22Rv1 (cell line): ENCODE measurements at regions not wholly inside any gene's neighbourhood (a gene's known extent, or its start where the extent isn't known, plus 50 kb on each side); places are given as distances from the start of the nearest gene placed in this dataset.

ENCODE experiments used
- CTCF ChIP-seq: fragments of 450-650 bp; IDR thresholded peaks from 2 replicates; pipeline ENCODE4 v1.5.1; 2017; ENCODE audit warnings: mild to moderate bottlenecking
- ZFX ChIP-seq: fragments of 450-650 bp; IDR thresholded peaks from 2 replicates; pipeline ENCODE4 v1.6.1; 2017; ENCODE audit warnings: antibody characterized with exemption, borderline replicate concordance

GRCh38 chr11:27186580-27186979, 146.0 kb downstream of the BBOX1 start:
- TF ChIP-seq CTCF (no peak), ZFX (no peak)
